GM23338 (cell line): ENCODE measurements at regions not wholly inside any gene's neighbourhood (a gene's known extent, or its start where the extent isn't known, plus 50 kb on each side); places are given as distances from the start of the nearest gene placed in this dataset.

ENCODE experiments used
- ATAC-seq: fragments of 200-7000 bp; cut with Tn5 transposase; 3 replicates; pipeline ENCODE4 v1.9.1; 2020
- DNase-seq: peaks from one replicate; pipeline ENCODE4 v3.0.0-alpha.2; 2015; ENCODE audit warnings: low spot score
- H2AFZ ChIP-seq: fragments of 200-600 bp; sonication (generic); 2 replicates; pipeline ENCODE4 v1.8.0; 2016; ENCODE audit warnings: antibody characterized with exemption, mild to moderate bottlenecking, moderate library complexity
- H3F3A ChIP-seq: fragments of 200-600 bp; sonication (generic); replicated peaks from 2 replicates; pipeline ENCODE4 v1.8.0; 2017; ENCODE audit warnings: antibody characterized with exemption, mixed run types, low read depth
- H3K27ac ChIP-seq: fragments of 200-600 bp; sonication (generic); 2 replicates; pipeline ENCODE4 v1.6.1; 2016; ENCODE audit warnings: low read depth
- H3K27me3 ChIP-seq: fragments of 200-600 bp; sonication (generic); 2 replicates; pipeline ENCODE4 v1.8.0; 2016; ENCODE audit warnings: mild to moderate bottlenecking, mixed run types, moderate library complexity; ENCODE audit not compliant: insufficient read depth
- H3K36me3 ChIP-seq: fragments of 200-600 bp; sonication (generic); 2 replicates; pipeline ENCODE4 v1.8.0; 2016; ENCODE audit warnings: mild to moderate bottlenecking; ENCODE audit not compliant: insufficient read depth
- H3K4me1 ChIP-seq: fragments of 200-600 bp; sonication (generic); 2 replicates; pipeline ENCODE4 v1.8.0; 2016; ENCODE audit warnings: mild to moderate bottlenecking, moderate library complexity; ENCODE audit not compliant: insufficient read depth
- H3K4me2 ChIP-seq: fragments of 200-600 bp; sonication (generic); 2 replicates; pipeline ENCODE4 v1.7.1; 2017; ENCODE audit warnings: mixed run types
- H3K4me3 ChIP-seq: fragments of 200-600 bp; sonication (generic); 2 replicates; pipeline ENCODE4 v1.6.1; 2016; ENCODE audit warnings: mixed run types
- H3K79me2 ChIP-seq: fragments of 200-600 bp; sonication (generic); replicated peaks from 2 replicates; pipeline ENCODE4 v1.8.0; 2017; ENCODE audit warnings: mild to moderate bottlenecking; ENCODE audit not compliant: insufficient read depth
- H3K9me2 ChIP-seq: fragments of 200-600 bp; sonication (generic); 2 replicates; pipeline ENCODE4 v1.8.0; 2017; ENCODE audit not compliant: insufficient read depth
- H4K20me1 ChIP-seq: fragments of 200-600 bp; sonication (generic); replicated peaks from 2 replicates; pipeline ENCODE4 v1.8.0; 2017; ENCODE audit warnings: mild to moderate bottlenecking; ENCODE audit not compliant: insufficient read depth
- H3K27ac Mint-ChIP-seq: 2 replicates; pipeline ENCODE4 v1.8.0; 2020; ENCODE audit warnings: inconsistent platforms, mild to moderate bottlenecking, moderate library complexity, mixed read lengths
- H3K27me3 Mint-ChIP-seq: 3 replicates; pipeline ENCODE4 v1.8.0; 2022; ENCODE audit warnings: low read depth, mild to moderate bottlenecking, moderate library complexity, mixed read lengths, inconsistent platforms; ENCODE audit not compliant: insufficient read depth, poor library complexity
- H3K36me3 Mint-ChIP-seq: 3 replicates; pipeline ENCODE4 v1.8.0; 2021; ENCODE audit warnings: low read depth, mild to moderate bottlenecking, inconsistent platforms, moderate library complexity, mixed read lengths
- H3K4me1 Mint-ChIP-seq: 3 replicates; pipeline ENCODE4 v1.8.0; 2020; ENCODE audit warnings: mild to moderate bottlenecking, inconsistent platforms, mixed read lengths
- H3K4me3 Mint-ChIP-seq: 3 replicates; pipeline ENCODE4 v1.8.0; 2021; ENCODE audit warnings: moderate library complexity, mild to moderate bottlenecking, inconsistent platforms, mixed read lengths
- H3K9me3 Mint-ChIP-seq: 3 replicates; pipeline ENCODE4 v1.8.0; 2020; ENCODE audit warnings: moderate library complexity, mild to moderate bottlenecking, inconsistent platforms, mixed read lengths
- CREB1 ChIP-seq: fragments of 250-450 bp; sonication (Bioruptor Pico); IDR thresholded peaks from 2 replicates; pipeline ENCODE4 v1.5.0; 2020; ENCODE audit warnings: low read depth, mild to moderate bottlenecking, moderate library complexity
- EZH2 ChIP-seq: fragments of 200-600 bp; sonication (generic); IDR thresholded peaks from one replicate; pipeline ENCODE4 v1.8.0; 2017; ENCODE audit warnings: antibody characterized with exemption, mild to moderate bottlenecking, low read depth; ENCODE audit not compliant: unreplicated experiment
- EZH2phosphoT487 ChIP-seq: fragments of 200-600 bp; sonication (generic); IDR thresholded peaks from one replicate; pipeline ENCODE4 v1.8.1; 2018; ENCODE audit warnings: antibody characterized with exemption; ENCODE audit not compliant: unreplicated experiment
- JUNB ChIP-seq: IDR thresholded peaks from one replicate; pipeline ENCODE4 v1.6.1; 2016; ENCODE audit warnings: antibody characterized with exemption; ENCODE audit not compliant: unreplicated experiment
- NANOG ChIP-seq: IDR thresholded peaks from 2 replicates; pipeline ENCODE4 v1.6.1; 2016; ENCODE audit warnings: antibody characterized with exemption, borderline replicate concordance
- POLR2AphosphoS5 ChIP-seq: IDR thresholded peaks from 2 replicates; pipeline ENCODE4 v1.6.1; 2016; ENCODE audit warnings: antibody characterized with exemption, low read depth
- STAT1 ChIP-seq: IDR thresholded peaks from one replicate; pipeline ENCODE4 v1.6.1; 2016; ENCODE audit warnings: antibody characterized with exemption; ENCODE audit not compliant: unreplicated experiment
- ZNF114 ChIP-seq: fragments of 250-450 bp; sonication (Bioruptor Pico); IDR thresholded peaks from 2 replicates; pipeline ENCODE4 v1.5.0; 2020; ENCODE audit warnings: mild to moderate bottlenecking, moderate library complexity
- ZNF331 ChIP-seq: fragments of 250-450 bp; sonication (Bioruptor Pico); IDR thresholded peaks from 2 replicates; pipeline ENCODE4 v1.5.0; 2020; ENCODE audit warnings: low read depth, mild to moderate bottlenecking, moderate library complexity
- TF ChIP-seq, protein P1 (sequence below): fragments of 250-450 bp; sonication (Bioruptor Pico); IDR thresholded peaks from 2 replicates; pipeline ENCODE4 v1.5.0; 2020; ENCODE audit warnings: mild to moderate bottlenecking, moderate library complexity
- TF ChIP-seq, protein P2 (sequence below): IDR thresholded peaks from one replicate; pipeline ENCODE4 v1.6.1; 2018; ENCODE audit warnings: antibody characterized with exemption; ENCODE audit not compliant: unreplicated experiment
- TF ChIP-seq, protein P3 (sequence below): IDR thresholded peaks from 2 replicates; pipeline ENCODE4 v1.6.1; 2016; ENCODE audit warnings: antibody characterized with exemption
- TF ChIP-seq, protein P4 (sequence below), 2 experiments: fragments of 200-600 bp in 1 of 2; sonication (generic) in 1 of 2; conservative IDR thresholded peaks; 2 replicates each; pipeline versions ENCODE4 v1.5.1 to v1.6.1; 2016 to 2017; ENCODE audit warnings: antibody characterized with exemption in 2 of 2, low read depth in 2 of 2, mild to moderate bottlenecking in 2 of 2, moderate library complexity in 1 of 2

DNA sequence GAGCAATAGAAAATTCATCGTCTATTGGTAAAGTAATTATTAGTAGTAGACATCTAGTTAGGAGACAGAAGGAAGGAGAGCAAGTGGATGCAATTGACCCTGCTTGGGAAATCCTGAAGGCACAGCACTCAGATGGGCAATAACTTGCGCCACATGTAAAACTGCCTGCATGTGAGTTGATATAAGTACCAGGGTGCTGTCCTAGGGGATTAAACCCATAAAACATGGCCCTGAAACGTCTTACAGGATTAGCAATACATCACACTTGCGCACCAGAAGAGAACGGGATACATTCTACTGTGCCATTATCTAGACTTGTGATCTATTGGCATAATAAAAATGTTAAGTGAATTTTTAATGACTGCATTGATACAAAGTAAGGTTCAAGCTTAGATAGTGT is 277.5 kb upstream of the LYPLAL1 start:
- H3K9me2 ChIP-seq, result no peaks in the 10 kb centered on the region; the same call in 1 of the 2 replicates

More for the DNA sequence above, 277.5 kb upstream of the LYPLAL1 start:
- peaks cover 1% of the 10 kb centered on the region for H3K27me3 Mint-ChIP-seq
- no peak for ATAC-seq
- H3K4me1 Mint-ChIP-seq, result no peaks in the 10 kb centered on the region
- Histone ChIP-seq H3K4me2 (no peak overlapping the region), H4K20me1 (no peaks in the 10 kb centered on the region), H3K27ac (no peak overlapping the region), H3K4me3 (no peak overlapping the region), H2AFZ (no peak overlapping the region), H3K79me2 (no peaks in the 10 kb centered on the region), H3K36me3 (no peaks in the 10 kb centered on the region), H3F3A (no peaks in the 10 kb centered on the region), H3K27me3 (no peaks in the 10 kb centered on the region), H3K4me1 (no peaks in the 10 kb centered on the region)
- no peak overlapping the region for H3K4me3 Mint-ChIP-seq
- H3K27ac Mint-ChIP-seq, result no peak overlapping the region
- DNase-seq, result no peak
- H3K9me3 Mint-ChIP-seq, result no peaks in the 10 kb centered on the region
- TF ChIP-seq EZH2phosphoT487, result no peak
- TF ChIP-seq ZNF331 (CRISPR knock-in tag), result no peak
- TF ChIP-seq NANOG, result no peak
- TF ChIP-seq CREB1 (CRISPR knock-in tag), result no peak
- TF ChIP-seq EZH2, result no peak
- TF ChIP-seq, protein P1, sequence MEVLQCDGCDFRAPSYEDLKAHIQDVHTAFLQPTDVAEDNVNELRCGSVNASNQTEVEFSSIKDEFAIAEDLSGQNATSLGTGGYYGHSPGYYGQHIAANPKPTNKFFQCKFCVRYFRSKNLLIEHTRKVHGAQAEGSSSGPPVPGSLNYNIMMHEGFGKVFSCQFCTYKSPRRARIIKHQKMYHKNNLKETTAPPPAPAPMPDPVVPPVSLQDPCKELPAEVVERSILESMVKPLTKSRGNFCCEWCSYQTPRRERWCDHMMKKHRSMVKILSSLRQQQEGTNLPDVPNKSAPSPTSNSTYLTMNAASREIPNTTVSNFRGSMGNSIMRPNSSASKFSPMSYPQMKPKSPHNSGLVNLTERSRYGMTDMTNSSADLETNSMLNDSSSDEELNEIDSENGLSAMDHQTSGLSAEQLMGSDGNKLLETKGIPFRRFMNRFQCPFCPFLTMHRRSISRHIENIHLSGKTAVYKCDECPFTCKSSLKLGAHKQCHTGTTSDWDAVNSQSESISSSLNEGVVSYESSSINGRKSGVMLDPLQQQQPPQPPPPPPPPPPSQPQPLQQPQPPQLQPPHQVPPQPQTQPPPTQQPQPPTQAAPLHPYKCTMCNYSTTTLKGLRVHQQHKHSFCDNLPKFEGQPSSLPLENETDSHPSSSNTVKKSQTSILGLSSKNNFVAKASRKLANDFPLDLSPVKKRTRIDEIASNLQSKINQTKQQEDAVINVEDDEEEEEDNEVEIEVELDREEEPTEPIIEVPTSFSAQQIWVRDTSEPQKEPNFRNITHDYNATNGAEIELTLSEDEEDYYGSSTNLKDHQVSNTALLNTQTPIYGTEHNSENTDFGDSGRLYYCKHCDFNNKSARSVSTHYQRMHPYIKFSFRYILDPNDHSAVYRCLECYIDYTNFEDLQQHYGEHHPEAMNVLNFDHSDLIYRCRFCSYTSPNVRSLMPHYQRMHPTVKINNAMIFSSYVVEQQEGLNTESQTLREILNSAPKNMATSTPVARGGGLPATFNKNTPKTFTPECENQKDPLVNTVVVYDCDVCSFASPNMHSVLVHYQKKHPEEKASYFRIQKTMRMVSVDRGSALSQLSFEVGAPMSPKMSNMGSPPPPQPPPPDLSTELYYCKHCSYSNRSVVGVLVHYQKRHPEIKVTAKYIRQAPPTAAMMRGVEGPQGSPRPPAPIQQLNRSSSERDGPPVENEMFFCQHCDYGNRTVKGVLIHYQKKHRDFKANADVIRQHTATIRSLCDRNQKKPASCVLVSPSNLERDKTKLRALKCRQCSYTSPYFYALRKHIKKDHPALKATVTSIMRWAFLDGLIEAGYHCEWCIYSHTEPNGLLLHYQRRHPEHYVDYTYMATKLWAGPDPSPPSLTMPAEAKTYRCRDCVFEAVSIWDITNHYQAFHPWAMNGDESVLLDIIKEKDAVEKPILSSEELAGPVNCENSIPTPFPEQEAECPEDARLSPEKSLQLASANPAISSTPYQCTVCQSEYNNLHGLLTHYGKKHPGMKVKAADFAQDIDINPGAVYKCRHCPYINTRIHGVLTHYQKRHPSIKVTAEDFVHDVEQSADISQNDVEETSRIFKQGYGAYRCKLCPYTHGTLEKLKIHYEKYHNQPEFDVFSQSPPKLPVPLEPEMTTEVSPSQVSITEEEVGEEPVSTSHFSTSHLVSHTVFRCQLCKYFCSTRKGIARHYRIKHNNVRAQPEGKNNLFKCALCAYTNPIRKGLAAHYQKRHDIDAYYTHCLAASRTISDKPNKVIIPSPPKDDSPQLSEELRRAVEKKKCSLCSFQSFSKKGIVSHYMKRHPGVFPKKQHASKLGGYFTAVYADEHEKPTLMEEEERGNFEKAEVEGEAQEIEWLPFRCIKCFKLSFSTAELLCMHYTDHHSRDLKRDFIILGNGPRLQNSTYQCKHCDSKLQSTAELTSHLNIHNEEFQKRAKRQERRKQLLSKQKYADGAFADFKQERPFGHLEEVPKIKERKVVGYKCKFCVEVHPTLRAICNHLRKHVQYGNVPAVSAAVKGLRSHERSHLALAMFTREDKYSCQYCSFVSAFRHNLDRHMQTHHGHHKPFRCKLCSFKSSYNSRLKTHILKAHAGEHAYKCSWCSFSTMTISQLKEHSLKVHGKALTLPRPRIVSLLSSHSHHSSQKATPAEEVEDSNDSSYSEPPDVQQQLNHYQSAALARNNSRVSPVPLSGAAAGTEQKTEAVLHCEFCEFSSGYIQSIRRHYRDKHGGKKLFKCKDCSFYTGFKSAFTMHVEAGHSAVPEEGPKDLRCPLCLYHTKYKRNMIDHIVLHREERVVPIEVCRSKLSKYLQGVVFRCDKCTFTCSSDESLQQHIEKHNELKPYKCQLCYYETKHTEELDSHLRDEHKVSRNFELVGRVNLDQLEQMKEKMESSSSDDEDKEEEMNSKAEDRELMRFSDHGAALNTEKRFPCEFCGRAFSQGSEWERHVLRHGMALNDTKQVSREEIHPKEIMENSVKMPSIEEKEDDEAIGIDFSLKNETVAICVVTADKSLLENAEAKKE (CRISPR knock-in tag), result no peak
- no peak for TF ChIP-seq JUNB
- no peak for TF ChIP-seq ZNF114
- no peak for TF ChIP-seq POLR2AphosphoS5
- TF ChIP-seq, protein P2, sequence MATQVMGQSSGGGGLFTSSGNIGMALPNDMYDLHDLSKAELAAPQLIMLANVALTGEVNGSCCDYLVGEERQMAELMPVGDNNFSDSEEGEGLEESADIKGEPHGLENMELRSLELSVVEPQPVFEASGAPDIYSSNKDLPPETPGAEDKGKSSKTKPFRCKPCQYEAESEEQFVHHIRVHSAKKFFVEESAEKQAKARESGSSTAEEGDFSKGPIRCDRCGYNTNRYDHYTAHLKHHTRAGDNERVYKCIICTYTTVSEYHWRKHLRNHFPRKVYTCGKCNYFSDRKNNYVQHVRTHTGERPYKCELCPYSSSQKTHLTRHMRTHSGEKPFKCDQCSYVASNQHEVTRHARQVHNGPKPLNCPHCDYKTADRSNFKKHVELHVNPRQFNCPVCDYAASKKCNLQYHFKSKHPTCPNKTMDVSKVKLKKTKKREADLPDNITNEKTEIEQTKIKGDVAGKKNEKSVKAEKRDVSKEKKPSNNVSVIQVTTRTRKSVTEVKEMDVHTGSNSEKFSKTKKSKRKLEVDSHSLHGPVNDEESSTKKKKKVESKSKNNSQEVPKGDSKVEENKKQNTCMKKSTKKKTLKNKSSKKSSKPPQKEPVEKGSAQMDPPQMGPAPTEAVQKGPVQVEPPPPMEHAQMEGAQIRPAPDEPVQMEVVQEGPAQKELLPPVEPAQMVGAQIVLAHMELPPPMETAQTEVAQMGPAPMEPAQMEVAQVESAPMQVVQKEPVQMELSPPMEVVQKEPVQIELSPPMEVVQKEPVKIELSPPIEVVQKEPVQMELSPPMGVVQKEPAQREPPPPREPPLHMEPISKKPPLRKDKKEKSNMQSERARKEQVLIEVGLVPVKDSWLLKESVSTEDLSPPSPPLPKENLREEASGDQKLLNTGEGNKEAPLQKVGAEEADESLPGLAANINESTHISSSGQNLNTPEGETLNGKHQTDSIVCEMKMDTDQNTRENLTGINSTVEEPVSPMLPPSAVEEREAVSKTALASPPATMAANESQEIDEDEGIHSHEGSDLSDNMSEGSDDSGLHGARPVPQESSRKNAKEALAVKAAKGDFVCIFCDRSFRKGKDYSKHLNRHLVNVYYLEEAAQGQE, result no peak
- TF ChIP-seq STAT1, result no peak
- TF ChIP-seq, protein P3, sequence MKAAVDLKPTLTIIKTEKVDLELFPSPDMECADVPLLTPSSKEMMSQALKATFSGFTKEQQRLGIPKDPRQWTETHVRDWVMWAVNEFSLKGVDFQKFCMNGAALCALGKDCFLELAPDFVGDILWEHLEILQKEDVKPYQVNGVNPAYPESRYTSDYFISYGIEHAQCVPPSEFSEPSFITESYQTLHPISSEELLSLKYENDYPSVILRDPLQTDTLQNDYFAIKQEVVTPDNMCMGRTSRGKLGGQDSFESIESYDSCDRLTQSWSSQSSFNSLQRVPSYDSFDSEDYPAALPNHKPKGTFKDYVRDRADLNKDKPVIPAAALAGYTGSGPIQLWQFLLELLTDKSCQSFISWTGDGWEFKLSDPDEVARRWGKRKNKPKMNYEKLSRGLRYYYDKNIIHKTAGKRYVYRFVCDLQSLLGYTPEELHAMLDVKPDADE, result no peak
- TF ChIP-seq, protein P4, sequence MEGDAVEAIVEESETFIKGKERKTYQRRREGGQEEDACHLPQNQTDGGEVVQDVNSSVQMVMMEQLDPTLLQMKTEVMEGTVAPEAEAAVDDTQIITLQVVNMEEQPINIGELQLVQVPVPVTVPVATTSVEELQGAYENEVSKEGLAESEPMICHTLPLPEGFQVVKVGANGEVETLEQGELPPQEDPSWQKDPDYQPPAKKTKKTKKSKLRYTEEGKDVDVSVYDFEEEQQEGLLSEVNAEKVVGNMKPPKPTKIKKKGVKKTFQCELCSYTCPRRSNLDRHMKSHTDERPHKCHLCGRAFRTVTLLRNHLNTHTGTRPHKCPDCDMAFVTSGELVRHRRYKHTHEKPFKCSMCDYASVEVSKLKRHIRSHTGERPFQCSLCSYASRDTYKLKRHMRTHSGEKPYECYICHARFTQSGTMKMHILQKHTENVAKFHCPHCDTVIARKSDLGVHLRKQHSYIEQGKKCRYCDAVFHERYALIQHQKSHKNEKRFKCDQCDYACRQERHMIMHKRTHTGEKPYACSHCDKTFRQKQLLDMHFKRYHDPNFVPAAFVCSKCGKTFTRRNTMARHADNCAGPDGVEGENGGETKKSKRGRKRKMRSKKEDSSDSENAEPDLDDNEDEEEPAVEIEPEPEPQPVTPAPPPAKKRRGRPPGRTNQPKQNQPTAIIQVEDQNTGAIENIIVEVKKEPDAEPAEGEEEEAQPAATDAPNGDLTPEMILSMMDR (conservative IDR thresholded peaks at IDR 0.05; ENCODE audit: low read depth in 2 of 2), result no peak
- H3K36me3 Mint-ChIP-seq, result no peaks in the 10 kb centered on the region
